VCaP (cell line): ENCODE measurements at regions not wholly inside any gene's neighbourhood (a gene's known extent, or its start where the extent isn't known, plus 50 kb on each side); places are given as distances from the start of the nearest gene placed in this dataset.

Experiments used
- H3K27ac ChIP-seq: fragments of 450-650 bp; 2 replicates; pipeline ENCODE4 v1.5.1; 2017
- TF ChIP-seq, protein P1 (sequence below): fragments of 450-650 bp; conservative IDR thresholded peaks from 2 replicates; pipeline ENCODE4 v1.5.1; 2017; ENCODE audit warnings: mild to moderate bottlenecking, moderate library complexity

DNA sequence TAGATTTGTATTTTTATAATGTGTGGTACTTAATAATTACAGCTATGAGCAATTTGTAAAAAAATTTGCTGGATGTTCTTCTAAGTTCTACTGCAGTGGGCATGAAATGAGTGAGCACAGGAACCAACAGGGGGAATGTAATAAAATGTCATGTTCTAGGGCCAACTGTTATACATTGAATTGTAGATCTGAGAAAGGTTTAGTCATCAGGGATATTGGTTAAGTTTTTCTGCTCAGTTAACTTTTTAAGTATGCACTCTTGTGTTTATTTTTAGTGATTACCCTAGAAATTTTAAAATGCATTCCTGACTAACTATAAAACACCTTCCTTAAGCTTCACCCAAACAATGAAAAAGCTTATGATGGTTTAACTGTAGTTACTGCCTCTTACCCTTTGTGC, 101.8 kb downstream of the CAND1 start:
- TF ChIP-seq, protein P1, sequence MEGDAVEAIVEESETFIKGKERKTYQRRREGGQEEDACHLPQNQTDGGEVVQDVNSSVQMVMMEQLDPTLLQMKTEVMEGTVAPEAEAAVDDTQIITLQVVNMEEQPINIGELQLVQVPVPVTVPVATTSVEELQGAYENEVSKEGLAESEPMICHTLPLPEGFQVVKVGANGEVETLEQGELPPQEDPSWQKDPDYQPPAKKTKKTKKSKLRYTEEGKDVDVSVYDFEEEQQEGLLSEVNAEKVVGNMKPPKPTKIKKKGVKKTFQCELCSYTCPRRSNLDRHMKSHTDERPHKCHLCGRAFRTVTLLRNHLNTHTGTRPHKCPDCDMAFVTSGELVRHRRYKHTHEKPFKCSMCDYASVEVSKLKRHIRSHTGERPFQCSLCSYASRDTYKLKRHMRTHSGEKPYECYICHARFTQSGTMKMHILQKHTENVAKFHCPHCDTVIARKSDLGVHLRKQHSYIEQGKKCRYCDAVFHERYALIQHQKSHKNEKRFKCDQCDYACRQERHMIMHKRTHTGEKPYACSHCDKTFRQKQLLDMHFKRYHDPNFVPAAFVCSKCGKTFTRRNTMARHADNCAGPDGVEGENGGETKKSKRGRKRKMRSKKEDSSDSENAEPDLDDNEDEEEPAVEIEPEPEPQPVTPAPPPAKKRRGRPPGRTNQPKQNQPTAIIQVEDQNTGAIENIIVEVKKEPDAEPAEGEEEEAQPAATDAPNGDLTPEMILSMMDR, result no peak
- H3K27ac ChIP-seq, result no peak overlapping the region

DNA sequence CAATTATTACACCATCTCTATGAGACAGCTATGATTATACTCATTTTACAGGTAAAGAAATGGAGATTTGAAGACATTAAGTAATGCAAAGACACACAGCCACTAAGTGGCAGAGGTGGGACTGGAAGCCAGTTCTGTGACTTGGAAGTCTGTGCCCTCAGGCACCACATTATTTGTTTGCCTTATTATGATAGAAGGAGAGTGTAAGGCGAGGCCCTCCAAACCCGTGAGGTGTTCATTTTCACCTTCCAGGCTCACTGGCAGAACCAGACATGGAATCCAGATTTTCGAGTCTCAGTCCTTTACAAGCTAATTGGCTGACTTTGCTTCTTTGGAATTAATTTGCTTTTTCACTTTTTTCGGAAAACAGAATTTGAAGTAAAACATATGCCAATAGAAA, 107.9 kb downstream of the CAND1 start:
- TF ChIP-seq, protein P1, result no peak
- H3K27ac ChIP-seq, result no peak overlapping the region

DNA sequence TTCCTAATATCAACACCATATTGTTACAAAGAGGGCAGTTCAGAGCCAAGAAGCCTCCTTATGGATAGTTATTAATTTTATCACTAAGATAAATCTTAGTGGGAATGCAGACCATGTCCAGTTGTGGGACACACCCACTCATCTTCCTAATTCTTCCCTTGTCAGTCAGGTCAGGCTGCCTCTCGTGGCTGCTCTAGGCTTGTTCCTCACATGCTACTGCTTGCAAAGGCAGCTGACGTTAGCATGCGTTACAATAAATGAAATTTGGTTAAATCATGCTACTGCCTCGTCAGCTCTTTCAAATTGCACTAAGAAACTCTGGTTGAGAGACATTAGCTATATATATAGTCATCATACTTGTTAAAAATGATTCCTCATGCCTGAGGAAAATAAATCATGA, 108.4 kb downstream of the CAND1 start:
- TF ChIP-seq, protein P1, result no peak
- H3K27ac ChIP-seq, result no peak overlapping the region

DNA sequence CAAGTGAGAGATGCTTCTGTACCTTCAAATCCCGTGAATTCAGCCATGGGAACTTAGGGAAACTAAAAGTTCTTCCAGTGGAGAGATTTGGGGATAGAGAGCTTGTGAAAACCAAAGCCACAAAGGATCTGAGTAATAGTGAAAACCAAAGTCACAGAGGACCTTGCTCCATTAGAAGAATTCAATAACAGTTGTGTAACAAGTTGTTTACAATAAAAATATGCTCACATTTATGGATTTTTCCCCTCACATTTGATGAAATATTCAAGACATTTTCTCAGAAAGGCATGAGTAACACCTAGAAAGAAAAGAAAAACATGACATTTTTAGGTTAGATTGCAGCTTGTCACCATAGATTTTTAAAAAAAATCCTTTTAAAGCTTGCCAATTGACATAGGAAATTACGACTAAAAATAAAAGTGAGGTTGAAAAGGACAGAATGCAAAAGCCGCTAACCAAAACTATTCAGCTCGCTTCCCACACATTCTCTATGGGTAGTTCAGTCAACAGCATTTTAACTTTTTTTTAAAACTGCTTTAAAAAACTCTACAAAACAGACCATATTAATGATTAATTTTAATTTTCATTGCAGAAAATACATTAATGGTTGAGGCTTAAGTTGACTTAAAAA, 113.2 kb downstream of the CAND1 start:
- TF ChIP-seq, protein P1, result no peak
- H3K27ac ChIP-seq, result no peak overlapping the region

DNA sequence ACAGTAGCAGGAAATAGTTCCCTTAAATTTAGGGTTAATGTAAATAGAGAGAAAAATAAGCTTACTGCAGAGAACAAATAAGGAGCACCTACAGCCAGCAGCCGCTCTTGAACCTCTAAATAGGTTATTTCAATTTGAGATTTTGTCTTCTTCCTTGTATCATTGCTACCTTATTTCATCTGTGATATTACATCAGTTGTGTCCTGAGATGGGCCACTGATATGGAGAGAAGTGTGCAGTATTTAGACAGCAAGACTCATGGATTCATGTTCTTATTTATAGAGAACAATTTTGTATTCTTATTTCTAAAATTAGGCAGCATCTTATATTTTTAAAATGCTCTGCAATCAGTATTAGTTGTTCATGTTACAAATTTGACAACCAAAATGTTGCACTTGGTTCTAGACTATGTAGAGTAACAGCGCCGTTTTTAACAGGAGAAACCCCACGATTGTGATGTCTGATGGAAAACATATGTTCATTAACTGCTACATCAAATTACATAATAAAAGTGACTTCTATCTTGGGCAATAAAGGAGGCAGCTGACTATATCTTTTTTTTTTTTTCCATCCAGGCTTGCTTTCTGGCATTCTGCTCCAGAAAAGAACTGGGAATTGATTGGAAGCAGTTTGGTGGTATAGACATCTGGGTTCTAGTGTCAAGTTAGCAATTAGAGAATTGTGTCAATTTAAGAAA, 117.9 kb downstream of the CAND1 start:
- TF ChIP-seq, protein P1, result no peak
- no peak overlapping the region for H3K27ac ChIP-seq

DNA sequence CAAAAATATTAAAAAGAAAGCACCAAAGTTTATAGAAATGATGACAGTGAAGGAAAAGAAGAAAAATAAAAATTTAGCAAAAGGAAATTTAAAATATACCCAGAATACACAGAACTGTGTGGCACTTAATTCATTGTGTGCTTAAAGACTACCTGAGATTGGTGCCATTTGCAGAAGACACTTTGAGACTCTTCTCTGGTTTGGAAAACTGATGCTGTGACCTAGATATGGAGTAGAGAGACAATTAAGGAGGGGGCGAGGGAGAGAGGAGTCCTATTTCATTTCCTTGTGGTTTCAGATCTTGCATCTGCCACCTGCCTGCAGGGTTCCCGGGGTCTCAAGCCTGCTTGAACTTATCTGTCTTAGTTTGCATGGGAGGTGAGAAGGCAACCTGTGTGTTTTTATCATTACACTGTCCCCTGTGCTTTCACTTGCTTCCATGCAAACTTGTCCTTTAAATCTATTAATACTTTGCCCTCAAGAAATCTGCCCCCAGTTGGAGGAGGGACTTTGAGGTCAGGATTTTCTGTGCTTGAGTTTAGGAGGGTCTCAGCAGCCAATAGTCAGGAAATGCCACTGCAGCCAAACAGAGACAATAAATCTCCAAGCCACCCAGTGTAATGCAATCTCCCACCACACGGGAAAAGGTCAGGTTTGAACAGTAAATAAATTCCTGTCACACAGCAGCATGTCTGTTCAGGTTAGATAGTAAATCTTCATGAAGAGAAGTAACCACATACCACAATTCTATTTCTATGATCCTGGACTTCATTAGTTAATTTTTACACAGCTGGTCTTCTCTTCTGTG, 119.4 kb downstream of the CAND1 start:
- TF ChIP-seq, protein P1, result peak; percentile 51; the same call in 1 of the 2 replicates
- no peak overlapping the region for H3K27ac ChIP-seq

DNA sequence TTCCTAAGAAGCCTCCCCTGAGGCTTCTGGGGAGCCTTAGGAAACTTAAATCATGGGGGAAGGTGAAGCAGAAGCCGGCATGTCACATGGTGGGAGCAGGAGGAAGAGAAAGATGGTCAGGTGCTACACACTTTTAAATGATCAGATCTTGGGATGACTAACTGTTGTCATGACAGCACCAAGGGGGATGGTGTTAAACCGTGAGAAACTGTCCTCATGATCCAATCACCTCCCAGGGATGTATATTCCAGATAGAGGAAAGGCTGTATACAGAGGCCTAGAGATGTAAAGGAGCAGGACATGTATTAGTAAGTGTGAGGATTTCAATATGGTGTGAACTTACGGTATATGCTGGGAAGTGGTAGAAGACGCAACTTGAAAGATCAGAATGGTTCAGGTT, 121.1 kb downstream of the CAND1 start:
- no peak overlapping the region for H3K27ac ChIP-seq
- TF ChIP-seq, protein P1, result no peak
